ENCODE measurements at regions not wholly inside any gene's neighbourhood (a gene's known extent, or its start where the extent isn't known, plus 50 kb on each side); places are given as distances from the start of the nearest gene placed in this dataset.

- Histone ChIP-seq H3K36me3 (replicated peaks) (no peaks in the 10 kb centered on the region), H3K27me3 (replicated peaks) (peaks cover 7% of the 10 kb centered on the region), H3K4me3 (ENCODE audit: low read depth, low read length) (no peak overlapping the region), H3K27ac (no peak overlapping the region)
- in situ Hi-C loops (cut with HindIII; ENCODE audit: low pct_ligation_motif_present, low sequenced_read_pairs): no loop called here
- no peak for DNase-seq
- TF ChIP-seq, protein P1, sequence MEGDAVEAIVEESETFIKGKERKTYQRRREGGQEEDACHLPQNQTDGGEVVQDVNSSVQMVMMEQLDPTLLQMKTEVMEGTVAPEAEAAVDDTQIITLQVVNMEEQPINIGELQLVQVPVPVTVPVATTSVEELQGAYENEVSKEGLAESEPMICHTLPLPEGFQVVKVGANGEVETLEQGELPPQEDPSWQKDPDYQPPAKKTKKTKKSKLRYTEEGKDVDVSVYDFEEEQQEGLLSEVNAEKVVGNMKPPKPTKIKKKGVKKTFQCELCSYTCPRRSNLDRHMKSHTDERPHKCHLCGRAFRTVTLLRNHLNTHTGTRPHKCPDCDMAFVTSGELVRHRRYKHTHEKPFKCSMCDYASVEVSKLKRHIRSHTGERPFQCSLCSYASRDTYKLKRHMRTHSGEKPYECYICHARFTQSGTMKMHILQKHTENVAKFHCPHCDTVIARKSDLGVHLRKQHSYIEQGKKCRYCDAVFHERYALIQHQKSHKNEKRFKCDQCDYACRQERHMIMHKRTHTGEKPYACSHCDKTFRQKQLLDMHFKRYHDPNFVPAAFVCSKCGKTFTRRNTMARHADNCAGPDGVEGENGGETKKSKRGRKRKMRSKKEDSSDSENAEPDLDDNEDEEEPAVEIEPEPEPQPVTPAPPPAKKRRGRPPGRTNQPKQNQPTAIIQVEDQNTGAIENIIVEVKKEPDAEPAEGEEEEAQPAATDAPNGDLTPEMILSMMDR (IDR thresholded peaks at IDR 0.05; ENCODE audit: low read depth, low read length, missing control alignments): no peak
These were observed 88.4 kb upstream of the KCNG1 start for GRCh38 chr20:51111290-51111689.

GRCh38 chr20:51108638-51109363, 85.9 kb upstream of the KCNG1 start:
- Histone ChIP-seq H3K4me3 (ENCODE audit: low read depth, low read length) (no peak overlapping the region), H3K27me3 (replicated peaks) (peaks cover 7% of the 10 kb centered on the region), H3K27ac (no peak overlapping the region), H3K36me3 (replicated peaks) (no peaks in the 10 kb centered on the region)
- no peak for DNase-seq
- in situ Hi-C loops (cut with HindIII; ENCODE audit: low pct_ligation_motif_present, low sequenced_read_pairs): no loop called here
- TF ChIP-seq, protein P1 (IDR thresholded peaks at IDR 0.05; ENCODE audit: low read depth, low read length, missing control alignments): no peak

- Histone ChIP-seq H3K27ac (no peak overlapping the region), H3K36me3 (replicated peaks) (no peaks in the 10 kb centered on the region), H3K27me3 (replicated peaks) (peaks cover 7% of the 10 kb centered on the region), H3K4me3 (ENCODE audit: low read depth, low read length) (no peak overlapping the region)
- DNase-seq: no peak
- in situ Hi-C loops (cut with HindIII; ENCODE audit: low pct_ligation_motif_present, low sequenced_read_pairs): no loop called here
- TF ChIP-seq, protein P1 (IDR thresholded peaks at IDR 0.05; ENCODE audit: low read depth, low read length, missing control alignments): no peak
These were observed 83.1 kb upstream of the KCNG1 start for GRCh38 chr20:51106011-51106410.

DNA sequence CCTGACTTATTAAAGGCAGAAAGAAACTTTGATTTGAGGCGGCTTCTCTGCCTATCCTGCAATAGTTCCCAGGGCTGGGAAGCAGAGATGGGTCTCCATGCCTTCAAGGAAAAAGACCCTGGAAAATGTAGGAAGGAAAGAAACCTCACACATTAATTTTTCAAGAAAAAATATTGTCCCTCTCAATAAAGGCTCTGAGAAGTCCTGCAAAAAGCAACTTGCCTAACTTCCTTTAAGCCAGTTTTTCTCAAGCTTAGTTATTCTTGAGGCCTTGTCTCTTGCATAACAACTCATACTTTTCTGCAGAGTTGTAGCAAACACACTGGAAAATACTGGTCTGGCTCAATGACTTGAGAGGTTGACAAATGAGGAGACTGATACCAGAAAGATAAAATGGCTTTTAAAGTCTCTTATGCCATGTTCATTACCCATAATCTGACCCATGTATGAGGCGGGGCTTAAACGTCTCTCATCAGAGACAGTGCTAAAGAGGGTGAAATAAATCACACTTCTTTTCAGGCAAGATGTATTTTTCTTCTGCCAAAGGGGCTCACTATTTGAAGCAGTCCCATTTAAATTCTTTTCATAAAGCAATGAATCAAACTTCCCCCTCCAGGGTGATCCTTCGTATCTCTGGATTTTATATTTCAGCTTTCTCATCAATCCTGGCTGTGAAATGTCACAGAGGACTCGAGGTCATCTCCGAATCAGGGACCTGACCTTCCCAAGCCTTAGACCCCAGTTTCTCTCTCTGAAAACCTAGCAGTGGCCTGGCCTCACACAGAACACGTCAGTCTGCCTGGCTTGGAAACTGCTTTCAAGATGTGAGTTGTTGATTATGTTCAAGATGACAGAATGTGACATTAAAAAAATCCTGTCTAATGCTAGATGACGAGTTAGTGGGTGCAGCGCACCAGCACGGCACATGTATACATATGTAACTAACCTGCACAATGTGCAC, 82.3 kb upstream of the KCNG1 start:
- in situ Hi-C loops (cut with HindIII; ENCODE audit: low pct_ligation_motif_present, low sequenced_read_pairs): no loop called here
- no peak overlapping the region for H3K4me3 ChIP-seq (ENCODE audit: low read depth, low read length)
- H3K36me3 ChIP-seq (replicated peaks): no peaks in the 10 kb centered on the region
- H3K27ac ChIP-seq: no peak overlapping the region
- H3K27me3 ChIP-seq (replicated peaks): peaks cover 6% of the 10 kb centered on the region
- DNase-seq: no peak
- TF ChIP-seq, protein P1 (IDR thresholded peaks at IDR 0.05; ENCODE audit: low read depth, low read length, missing control alignments): no peak

DNA sequence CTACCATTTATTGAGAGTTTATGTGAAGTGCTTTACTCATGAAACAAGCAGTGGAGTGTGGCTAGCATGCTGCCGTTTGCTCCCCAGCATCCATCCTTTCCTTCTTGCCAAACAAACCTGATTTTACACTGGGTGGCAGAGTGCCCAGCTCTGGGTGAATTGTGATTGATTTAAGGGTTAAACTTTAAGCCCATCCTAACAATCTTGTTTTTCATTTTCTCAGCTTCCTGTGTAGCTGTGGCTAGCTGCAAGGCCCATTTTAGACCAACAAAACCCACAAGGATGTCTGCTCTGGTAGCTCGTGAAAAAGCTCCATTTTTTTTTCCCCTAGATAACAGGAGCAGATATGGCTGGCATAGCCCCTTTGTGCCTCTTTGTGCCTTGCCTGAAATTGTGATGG, 77.7 kb upstream of the KCNG1 start:
- peaks cover 2% of the 10 kb centered on the region for H3K27me3 ChIP-seq (replicated peaks)
- DNase-seq: no peak
- H3K27ac ChIP-seq: no peak overlapping the region
- TF ChIP-seq, protein P1 (IDR thresholded peaks at IDR 0.05; ENCODE audit: low read depth, low read length, missing control alignments): no peak
- no peak overlapping the region for H3K4me3 ChIP-seq (ENCODE audit: low read depth, low read length)
- in situ Hi-C loops (cut with HindIII; ENCODE audit: low pct_ligation_motif_present, low sequenced_read_pairs): no loop called here
- H3K36me3 ChIP-seq (replicated peaks): no peaks in the 10 kb centered on the region
